ENCODE measurements at regions not wholly inside any gene's neighbourhood (a gene's known extent, or its start where the extent isn't known, plus 50 kb on each side); places are given as distances from the start of the nearest gene placed in this dataset.

DNA sequence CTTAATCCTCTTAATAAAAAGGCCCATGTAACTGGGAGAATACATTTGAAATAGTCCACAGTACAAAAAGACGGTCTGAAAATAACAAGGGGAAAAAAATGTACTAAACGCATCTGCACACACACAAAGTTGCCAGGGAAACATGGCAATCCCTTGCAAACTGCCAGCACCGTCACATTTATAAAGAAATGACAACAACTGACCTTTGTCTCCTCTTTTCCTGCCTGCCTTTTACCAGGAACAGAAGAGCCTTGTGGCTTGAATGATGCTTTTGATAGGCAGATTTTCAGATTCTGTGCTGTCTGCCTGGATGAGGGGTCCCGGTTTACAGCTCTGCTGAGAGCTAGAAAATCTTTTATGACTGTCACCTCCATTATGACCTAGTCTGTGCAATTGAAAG lies 308.6 kb upstream of the ZFP64 start:
- DNase-seq (ENCODE audit: low read depth in 3 of 3, low spot score in 1 of 3): no peak

DNA sequence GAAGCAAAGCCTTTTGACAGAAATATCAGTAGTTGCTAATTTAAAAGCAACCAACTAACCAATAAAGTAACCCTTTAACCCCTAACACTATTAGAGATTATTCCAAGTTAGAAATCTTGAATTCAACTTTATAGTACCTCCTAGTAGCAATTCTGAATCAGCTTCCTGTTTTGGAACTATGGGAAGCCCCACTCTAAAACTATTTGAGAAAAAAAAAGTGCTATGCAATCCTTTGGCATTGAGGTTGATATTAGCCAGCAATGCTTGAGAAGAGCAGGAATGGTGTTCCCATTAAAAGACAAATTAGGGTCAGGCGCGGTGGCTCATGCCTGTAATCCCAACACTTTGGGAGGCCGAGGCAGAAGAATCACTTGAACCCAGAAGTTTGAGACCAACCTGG lies 306.2 kb upstream of the ZFP64 start:
- DNase-seq (ENCODE audit: low read depth in 3 of 3, low spot score in 1 of 3): no peak

DNA sequence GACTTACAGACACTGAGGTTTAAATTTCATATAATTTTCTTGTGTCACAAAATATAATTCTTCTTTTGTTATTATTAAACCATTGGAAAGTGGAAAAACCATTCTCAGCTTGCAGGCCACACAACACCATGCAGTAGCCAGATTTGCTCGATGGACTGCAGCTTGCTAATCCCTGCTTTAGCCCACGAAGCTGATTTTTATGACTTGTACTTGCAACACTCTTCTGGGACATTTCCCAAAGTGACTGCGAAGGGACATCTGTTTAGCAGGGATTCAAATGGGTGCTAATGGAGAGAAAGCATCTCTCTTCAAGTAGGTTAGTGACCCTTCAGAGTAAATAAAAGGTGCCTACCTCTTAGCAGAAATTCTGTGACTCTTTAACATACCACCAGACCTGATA lies 304.6 kb upstream of the ZFP64 start:
- no peak for DNase-seq (ENCODE audit: low read depth in 3 of 3, low spot score in 1 of 3)

DNA sequence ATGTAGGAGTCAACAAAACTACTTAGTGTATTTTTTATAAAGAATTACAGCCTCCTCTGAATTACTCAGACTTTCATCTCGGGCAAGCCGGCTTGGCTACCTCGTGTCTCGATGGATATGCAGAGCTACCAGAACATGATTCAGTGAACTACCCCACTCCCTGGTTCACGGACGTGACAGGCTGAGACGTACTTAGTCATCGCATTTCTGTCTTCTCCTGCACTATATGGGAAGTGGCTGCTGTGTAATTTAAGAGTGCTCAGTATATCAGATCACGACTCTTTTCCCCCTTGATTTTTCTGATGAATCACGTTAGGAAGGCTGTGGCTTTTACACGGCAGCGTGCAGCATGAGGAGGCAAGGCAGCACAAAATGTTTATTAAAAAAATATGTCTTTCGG lies 302.7 kb upstream of the ZFP64 start:
- peak in 2 of 3 donors; percentile 14 to 27 for DNase-seq (ENCODE audit: low read depth in 3 of 3, low spot score in 1 of 3)

DNA sequence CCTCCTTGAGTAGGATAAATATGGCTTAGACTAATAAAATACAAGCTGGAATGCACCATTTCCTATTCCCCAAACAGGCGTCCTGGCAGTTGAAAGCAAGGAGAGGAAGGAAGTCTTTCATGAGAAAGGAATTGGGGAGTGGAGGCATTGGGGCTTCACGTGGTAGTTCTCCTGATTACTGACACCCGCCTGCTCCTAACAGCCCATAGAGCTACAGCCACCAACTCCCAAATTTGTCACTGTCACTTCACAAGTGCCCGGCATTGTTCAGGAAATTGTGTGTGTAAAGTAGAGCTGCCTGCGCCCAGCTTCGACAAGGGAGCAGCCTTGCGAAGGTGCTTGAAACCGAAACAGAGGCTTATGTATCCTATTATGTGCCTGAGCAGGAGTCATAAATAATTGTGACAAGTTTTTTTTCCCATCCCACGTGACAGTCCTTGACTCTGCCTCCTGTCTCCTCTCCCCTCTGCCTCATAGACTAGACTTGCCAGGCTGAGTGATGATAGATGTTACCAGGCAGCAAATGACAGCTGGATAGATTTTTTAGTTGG lies 301.7 kb upstream of the ZFP64 start:
- DNase-seq (ENCODE audit: low read depth in 3 of 3, low spot score in 1 of 3): no peak

DNA sequence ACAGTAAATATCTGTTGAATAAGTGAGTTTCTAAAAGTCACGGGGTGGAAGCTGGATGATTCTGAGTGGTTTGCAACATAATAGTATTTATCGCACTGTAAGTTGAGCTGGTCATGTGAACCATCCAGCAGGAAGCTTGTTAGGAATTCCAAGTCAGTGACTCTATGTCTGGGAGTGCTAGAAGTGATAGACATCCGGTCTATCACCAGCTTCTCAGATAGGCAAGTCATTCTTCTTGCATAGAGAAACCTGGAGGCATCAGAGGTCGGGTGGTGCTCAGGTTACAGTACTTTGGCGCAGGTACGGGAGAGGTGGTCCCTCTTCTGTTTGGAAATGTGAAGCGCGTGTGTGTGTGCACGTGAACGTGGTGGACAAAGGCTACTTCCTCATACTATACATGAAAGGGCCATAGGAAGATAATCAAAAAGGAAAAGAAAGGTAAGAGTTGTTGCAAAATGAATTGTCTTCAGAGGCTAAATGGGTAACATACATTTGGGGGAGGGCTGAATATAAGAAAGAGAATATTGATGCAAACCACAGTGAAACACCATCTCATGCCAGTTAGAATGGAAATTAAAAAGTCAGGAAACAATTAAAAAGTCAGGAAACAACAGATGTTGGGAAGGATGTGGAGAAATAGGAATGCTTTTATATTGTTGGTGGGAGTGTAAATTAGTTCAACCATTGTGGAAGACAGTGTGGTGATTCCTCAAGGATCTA lies 299.3 kb upstream of the ZFP64 start:
- no peak for DNase-seq (ENCODE audit: low read depth in 3 of 3, low spot score in 1 of 3)

DNA sequence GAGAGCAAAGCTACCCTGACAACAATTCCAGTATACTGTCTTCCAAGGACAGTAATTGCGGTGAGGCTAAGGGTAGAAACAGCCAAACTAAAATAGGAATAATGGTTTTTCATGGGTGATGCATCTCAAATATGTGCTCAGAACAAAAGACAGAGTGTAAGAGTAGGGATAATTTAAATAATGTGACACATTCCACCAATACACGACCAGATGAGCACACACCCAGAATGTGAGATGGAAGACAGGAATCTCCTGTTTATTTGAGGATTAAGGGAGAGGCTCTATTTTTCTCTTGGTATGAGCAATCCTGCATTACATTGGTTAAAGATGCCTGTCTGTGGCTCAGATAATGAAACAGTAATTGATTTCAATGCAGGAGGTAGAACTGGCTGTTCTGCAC lies 292.9 kb upstream of the ZFP64 start:
- no peak for DNase-seq (ENCODE audit: low read depth in 3 of 3, low spot score in 1 of 3)

DNA sequence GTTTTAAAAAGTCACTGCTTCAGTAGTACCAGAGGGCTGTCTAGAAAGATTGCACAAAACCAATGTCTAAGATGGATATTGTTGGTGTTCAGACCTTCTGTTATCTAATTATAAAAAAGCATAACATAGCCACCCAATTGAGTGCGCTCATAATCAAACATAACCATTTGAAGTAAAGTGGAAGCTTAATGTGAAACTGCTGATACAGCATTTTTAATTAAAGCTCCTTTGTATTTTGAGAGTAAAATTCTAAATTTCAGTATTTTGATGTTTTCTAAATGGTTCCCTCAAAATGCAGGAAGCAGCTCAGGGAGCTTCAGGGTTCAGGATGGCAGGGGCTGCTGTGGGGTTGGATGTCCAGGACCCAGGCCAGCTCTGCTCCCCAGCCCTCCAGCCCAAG lies 291.8 kb upstream of the ZFP64 start:
- no peak for DNase-seq (ENCODE audit: low read depth in 3 of 3, low spot score in 1 of 3)

DNA sequence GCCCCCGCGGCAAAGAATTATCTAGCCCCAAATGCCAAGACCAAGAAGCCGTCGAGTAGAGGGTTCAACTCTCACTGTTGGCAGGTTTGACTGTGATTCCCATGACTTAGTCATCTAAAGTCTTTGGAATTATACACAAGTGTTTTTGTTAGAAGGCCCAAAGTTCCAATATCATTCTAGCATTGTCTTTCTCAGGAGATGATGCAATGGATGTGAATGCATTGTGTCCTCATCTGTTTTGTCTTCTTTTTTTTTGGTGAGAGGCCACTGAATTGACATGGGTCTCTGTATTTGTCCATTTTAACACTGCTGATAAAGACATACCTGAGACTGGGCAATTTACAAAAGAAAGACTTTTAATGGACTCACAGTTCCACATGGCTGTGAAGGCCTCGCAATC lies 290.5 kb upstream of the ZFP64 start:
- DNase-seq (ENCODE audit: low read depth in 3 of 3, low spot score in 1 of 3): no peak

DNA sequence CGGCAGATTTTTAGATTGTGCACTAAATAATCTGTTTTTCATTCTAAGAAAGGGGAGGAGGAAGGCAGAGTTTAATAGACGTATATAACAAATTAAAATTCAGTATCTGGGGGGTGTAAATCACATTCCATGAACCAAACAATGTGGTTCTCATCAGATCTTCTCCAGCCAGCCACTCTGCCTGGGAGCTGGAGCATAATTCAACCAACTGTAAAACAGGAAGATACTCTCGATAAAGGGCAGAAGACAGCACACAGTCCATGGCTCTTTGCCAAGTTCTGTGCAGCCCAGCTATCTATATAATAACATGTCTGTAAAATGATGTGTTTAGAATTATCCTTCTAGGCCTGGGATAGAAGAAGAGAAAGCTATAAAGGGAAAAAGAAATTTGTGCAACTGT lies 289.9 kb upstream of the ZFP64 start:
- DNase-seq (ENCODE audit: low read depth in 3 of 3, low spot score in 1 of 3): no peak

DNA sequence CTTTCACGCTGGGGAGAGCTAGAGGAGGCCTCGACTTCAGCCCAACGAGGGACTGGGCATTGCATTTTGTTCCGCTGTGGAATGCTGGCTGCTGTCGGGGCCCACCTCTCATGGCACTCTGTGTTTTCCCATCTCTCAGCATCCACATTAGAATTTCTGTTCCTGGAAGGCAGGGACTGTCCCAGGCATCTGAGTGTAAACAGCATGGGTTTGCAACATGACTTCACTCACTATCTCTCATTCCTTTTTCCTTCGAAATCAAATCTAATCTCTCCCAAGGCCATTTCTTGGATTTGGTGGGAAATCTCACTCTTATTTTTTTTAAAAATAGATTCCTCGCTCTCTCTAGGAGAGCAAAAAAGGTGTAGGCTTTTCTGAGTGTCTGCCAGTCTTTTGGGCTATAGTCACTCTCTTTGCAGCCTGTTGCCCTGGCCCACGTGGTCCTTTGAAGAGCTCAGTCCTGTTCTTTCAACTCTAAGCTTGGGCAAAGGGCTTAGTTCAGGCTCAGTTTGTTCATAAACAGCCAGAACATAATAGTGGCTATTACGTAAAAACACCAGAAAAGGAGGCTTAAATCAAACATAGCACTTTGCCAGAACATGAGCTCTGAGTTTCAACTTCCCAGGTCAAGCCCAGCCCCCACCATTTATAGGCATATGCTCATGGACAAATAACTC lies 284.6 kb upstream of the ZFP64 start:
- no peak for DNase-seq (ENCODE audit: low read depth in 3 of 3, low spot score in 1 of 3)

DNA sequence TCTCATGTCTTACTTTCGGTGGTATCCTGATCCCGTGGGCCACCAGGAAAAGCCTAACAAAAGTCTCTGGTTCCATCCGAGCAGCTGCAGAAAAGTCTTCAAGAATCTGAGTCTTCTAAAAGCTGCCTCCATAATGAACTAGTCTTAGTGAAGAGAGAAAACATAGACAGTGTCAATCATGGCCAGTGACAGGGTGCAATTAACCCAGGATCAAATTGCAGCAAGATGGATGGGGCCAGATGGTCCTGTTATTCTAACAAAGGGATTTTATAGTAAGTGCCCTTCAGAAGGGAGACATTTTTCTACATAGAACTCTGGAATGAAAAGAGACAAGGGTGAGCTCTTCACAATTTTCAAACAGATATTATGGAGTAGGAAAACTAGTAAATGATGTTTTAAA lies 281.6 kb upstream of the ZFP64 start:
- DNase-seq (ENCODE audit: low read depth in 3 of 3, low spot score in 1 of 3): no peak

DNA sequence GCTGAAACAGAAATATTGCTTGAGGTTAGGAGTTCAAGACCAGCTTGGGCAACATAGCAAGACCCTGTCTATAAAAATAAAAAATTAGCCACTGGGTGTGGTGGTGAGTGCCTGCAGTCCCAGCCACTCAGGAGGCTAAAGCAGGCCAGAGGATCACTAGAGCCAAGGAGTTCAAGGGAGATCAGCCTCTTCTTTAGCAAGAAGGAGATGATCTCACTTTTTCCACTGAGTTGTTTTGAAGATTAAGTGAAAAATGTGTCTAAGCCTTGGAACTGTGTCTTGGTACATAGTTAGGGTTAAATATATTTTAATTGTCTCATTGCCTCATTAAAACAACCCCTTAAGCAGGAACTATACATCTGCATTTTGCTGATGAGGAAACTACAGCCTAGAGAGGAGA lies 279.0 kb upstream of the ZFP64 start:
- no peak for DNase-seq (ENCODE audit: low read depth in 3 of 3, low spot score in 1 of 3)

DNA sequence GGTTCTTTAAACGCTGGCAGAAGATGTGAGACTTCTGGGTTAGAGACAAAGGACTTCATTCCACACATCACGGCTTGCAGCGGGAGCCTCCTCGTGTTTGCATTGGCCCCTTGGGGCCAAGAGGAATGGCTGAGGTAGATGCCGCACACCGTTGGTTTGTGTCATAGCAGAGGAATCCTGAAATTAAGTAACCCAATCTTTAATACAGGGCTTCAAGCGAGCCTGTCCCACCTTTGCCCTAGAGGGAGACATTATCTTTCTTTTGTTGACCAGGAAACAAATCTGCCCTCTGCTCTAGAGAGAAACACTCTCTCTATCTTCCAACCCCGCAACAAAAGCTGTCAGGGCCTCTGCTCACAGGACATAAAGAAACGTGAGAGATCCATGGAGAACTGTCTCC lies 277.5 kb upstream of the ZFP64 start:
- no peak for DNase-seq (ENCODE audit: low read depth in 3 of 3, low spot score in 1 of 3)

DNA sequence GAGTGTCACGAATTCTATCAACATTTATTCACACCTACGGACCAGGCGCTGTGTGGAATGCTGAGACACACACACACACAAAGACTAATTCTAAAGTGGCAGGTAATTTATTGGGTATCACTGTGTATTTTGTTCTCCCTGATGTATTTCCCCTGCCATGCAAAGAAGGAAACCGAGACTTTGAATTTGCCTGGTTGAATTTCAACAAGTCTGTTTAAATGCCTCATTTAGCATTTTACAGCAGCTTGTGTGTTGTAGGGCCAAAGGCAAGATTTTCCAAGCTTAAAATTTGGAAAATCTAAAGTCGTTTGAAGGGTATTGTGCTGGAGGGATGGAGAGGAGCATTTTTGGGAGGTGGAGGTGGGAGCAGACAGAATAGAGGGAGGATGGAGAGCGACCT lies 274.4 kb upstream of the ZFP64 start:
- DNase-seq (ENCODE audit: low read depth in 3 of 3, low spot score in 1 of 3): no peak

DNA sequence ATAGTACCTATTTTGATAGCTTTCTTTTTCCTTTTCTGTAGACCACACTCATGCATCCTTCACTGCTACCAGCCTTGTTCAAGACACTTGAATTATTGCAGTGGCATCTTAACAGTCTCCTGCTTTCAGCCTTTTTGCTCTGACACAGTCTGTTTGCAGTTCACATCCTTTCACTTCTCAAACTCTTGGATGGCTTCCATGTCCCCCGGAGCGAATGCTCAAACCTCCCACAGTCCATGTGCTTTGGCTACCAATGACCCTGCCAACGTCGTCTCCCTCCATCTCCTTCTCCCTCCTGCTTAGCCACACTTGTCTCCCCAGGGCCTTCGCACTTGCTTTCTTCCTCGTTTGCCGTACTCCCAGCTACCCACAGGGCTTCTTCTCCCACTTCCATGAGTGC lies 270.0 kb upstream of the ZFP64 start:
- DNase-seq (ENCODE audit: low read depth in 3 of 3, low spot score in 1 of 3): no peak

DNA sequence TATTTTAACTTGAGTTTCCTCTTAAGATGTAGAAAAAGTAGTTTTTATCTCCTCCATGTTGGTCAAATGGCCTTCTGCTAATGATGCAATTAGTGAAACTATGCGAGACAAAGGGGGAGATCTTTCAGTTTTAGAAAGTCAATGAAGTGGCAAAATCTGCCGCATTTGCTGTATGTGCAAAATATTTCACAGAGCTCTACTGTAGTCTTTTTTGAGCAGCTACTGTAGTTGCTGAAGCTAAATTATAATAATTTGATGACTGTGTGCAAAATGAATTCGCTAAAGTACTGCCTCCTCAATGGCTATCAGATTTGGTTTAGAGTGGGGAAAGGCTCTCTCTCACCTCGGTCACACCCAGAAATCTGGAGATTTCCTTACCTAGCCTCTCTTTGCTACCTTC lies 267.6 kb upstream of the ZFP64 start:
- DNase-seq (ENCODE audit: low read depth in 3 of 3, low spot score in 1 of 3): no peak

DNA sequence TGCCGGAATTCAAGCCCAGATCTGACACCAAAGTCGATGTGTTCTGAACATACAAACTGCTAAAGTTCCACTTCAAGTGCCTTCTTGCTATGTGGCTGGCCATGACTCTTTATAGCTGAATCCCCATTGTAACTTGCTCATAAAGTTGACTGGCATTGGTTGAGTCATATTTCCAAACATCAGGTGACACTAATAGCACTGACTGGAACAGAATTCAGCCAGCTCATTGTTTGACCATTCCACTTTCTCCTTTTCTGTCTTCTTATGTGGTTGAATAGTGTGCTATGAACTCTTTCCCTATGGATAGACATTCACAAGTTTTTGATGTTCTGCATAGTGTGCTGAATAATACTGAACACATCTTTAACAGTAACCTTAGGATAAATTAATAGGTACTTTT lies 266.2 kb upstream of the ZFP64 start:
- DNase-seq (ENCODE audit: low read depth in 3 of 3, low spot score in 1 of 3): no peak

DNA sequence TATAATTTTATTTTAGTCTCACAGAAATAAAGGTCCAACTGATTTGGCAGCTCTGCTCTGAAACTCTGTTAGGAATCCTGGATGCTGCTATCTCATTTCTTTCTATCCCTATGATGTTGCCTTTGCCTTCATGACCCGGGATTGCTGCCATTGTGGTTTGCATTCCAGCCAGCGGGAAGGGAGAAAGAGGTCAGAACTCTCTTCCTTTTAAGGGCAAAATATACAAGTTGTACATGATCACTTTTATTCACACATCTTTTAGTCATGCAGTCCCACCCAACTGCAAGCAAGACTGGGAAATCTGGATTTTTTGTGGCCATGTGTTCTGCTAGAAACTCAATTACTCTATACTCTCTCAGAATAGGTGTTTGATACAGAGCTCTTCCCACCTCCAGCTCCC lies 263.1 kb upstream of the ZFP64 start:
- DNase-seq (ENCODE audit: low read depth in 3 of 3, low spot score in 1 of 3): no peak

DNA sequence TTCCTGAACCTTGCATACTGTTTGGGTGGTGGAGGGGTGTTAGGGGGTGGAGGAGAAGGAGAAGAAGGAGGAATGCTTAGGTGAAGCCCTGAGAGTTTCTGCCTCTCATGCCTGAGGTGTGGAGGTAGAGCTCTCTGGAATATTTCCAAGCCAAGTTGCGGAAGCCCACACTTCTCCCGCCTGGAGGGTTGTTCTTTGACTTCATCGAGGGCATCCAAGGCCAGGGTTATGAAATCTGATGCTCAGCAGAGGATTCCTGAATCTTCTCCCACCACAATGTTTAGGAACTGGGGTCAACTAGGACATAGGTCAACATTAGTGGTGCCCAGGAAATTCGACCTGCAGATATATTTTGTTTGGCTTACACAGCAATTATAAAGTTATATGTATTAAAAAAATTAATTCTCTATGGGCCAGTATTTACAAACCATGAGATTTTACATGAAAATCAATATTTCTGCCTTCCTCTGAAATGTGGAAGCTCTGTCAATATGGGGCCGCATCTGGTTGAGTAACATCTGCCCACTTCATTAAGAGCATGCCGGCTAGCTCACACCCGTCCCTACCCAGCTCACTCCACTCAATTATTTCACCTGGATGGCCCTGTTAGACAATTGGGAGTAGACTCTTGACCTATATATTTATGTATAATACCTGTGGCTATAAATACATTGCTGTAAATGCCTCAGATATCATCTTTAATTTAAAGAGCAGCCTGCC lies 257.1 kb upstream of the ZFP64 start:
- DNase-seq (ENCODE audit: low read depth in 3 of 3, low spot score in 1 of 3): no peak

DNA sequence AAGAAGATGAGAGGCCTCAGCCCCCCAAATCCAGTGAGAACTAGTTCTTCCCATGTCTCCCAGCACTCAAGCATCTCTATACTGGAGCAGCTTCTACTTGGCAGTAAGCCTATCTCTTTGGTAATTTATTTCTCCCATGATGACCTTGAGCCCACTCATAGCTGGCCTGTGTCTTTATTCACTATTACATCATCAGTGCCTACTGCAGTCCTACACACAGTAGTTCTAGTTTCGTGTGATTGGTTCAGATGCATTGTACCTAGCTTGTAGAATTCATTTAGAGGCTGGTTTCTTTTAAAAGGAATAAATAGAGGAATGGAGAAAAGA lies 255.6 kb upstream of the ZFP64 start:
- no peak for DNase-seq (ENCODE audit: low read depth in 3 of 3, low spot score in 1 of 3)

DNA sequence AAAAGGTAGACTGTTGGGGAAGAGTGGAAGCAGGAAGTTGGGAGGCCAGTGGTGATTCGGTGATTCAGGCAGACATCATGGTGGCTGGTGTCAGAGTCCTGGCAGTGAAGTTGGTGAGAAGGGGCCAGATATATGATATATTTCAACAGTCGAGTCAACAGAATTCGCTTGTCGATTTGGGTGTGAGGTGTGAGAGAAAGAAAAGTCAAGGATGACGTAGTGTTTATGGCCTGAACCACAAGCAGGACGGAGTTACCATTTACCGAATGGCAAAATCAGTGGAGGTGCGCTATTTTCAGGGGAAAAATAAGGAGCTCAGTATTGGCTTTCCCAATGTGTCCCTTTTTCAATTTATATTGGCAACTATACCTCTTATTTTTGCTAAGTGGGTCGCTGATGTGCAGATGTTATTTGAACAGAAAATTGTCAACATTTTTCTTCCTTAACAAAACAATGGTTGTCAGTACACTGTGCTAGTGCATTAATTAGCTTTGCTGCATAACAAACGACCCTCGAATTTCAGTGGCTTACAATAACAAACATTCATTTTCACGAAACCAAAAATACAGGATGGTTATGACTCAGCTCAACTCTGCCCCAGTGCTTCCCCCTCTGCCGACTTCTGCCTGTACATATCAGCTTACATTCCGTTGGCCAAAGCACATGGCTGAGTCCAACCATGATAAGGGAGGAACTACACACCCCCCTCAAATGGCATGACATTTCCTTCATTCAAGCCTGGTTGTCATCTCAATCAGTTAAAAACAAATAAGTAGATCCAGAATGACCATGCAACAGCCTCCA lies 255.0 kb upstream of the ZFP64 start:
- DNase-seq (ENCODE audit: low read depth in 3 of 3, low spot score in 1 of 3): no peak

Measured in stimulated activated CD4-positive, alpha-beta T cell treated with anti-CD3 and anti-CD28 coated beads, TNF-alpha, amount 100 ng/mL, for 1 hour (primary cell).